Endothelial cell (in vitro differentiated cells): ENCODE measurements at regions not wholly inside any gene's neighbourhood (a gene's known extent, or its start where the extent isn't known, plus 50 kb on each side); places are given as distances from the start of the nearest gene placed in this dataset.

ENCODE experiments used
- DNase-seq: peaks from one replicate; pipeline ENCODE4 v3.0.0; 2021; ENCODE audit warnings: low spot score
- H3K27ac Mint-ChIP-seq: one replicate; pipeline ENCODE4 v1.8.0; 2021; ENCODE audit warnings: mixed read lengths, inconsistent platforms; ENCODE audit not compliant: unreplicated experiment
- H3K27me3 Mint-ChIP-seq: one replicate; pipeline ENCODE4 v1.8.0; 2021; ENCODE audit warnings: mild to moderate bottlenecking, moderate library complexity, mixed read lengths, inconsistent platforms; ENCODE audit not compliant: unreplicated experiment
- H3K36me3 Mint-ChIP-seq: one replicate; pipeline ENCODE4 v1.8.0; 2021; ENCODE audit warnings: mild to moderate bottlenecking, low read depth, mixed read lengths, inconsistent platforms; ENCODE audit not compliant: unreplicated experiment
- H3K4me1 Mint-ChIP-seq: one replicate; pipeline ENCODE4 v1.8.0; 2021; ENCODE audit warnings: mild to moderate bottlenecking, mixed read lengths, inconsistent platforms; ENCODE audit not compliant: unreplicated experiment
- H3K4me3 Mint-ChIP-seq: one replicate; pipeline ENCODE4 v1.8.0; 2021; ENCODE audit warnings: mild to moderate bottlenecking, mixed read lengths, inconsistent platforms; ENCODE audit not compliant: unreplicated experiment
- H3K9me3 Mint-ChIP-seq: one replicate; pipeline ENCODE4 v1.8.0; 2021; ENCODE audit warnings: mixed read lengths, inconsistent platforms; ENCODE audit not compliant: unreplicated experiment
- CTCF ChIP-seq: fragments of 200-600 bp; sonication (generic); IDR thresholded peaks from one replicate; pipeline ENCODE4 v1.5.0; 2021; ENCODE audit warnings: antibody characterized with exemption; ENCODE audit not compliant: unreplicated experiment

- peak; percentile 1 for DNase-seq
- Mint-ChIP-seq H3K36me3 (no peaks in the 10 kb centered on the region), H3K9me3 (peaks cover 13% of the 10 kb centered on the region), H3K4me3 (no peak overlapping the region), H3K27me3 (peaks cover 3% of the 10 kb centered on the region), H3K27ac (no peak overlapping the region), H3K4me1 (no peaks in the 10 kb centered on the region)
- TF ChIP-seq CTCF = no peak
Measured at GRCh38 chr12:34398366-34398705, 376.0 kb downstream of the ALG10 start.

GRCh38 chr12:34398706-34399630 lies 376.7 kb downstream of the ALG10 start:
- DNase-seq = peak; percentile 1
- H3K27me3 Mint-ChIP-seq = peaks cover 3% of the 10 kb centered on the region
- H3K36me3 Mint-ChIP-seq = no peaks in the 10 kb centered on the region
- no peaks in the 10 kb centered on the region for H3K4me1 Mint-ChIP-seq
- no peak overlapping the region for H3K4me3 Mint-ChIP-seq
- TF ChIP-seq CTCF = no peak
- H3K27ac Mint-ChIP-seq = no peak overlapping the region
- peaks cover 13% of the 10 kb centered on the region for H3K9me3 Mint-ChIP-seq

- H3K27ac Mint-ChIP-seq = no peak overlapping the region
- no peaks in the 10 kb centered on the region for H3K36me3 Mint-ChIP-seq
- TF ChIP-seq CTCF = no peak
- peaks cover 3% of the 10 kb centered on the region for H3K27me3 Mint-ChIP-seq
- DNase-seq = peak; percentile 0
- no peak overlapping the region for H3K4me3 Mint-ChIP-seq
- H3K9me3 Mint-ChIP-seq = peaks cover 13% of the 10 kb centered on the region
- no peaks in the 10 kb centered on the region for H3K4me1 Mint-ChIP-seq
Measured at GRCh38 chr12:34399631-34400410, 377.5 kb downstream of the ALG10 start.

- no peak overlapping the region for H3K4me3 Mint-ChIP-seq
- H3K27me3 Mint-ChIP-seq = peaks cover 3% of the 10 kb centered on the region
Measured at GRCh38 chr12:34400411-34400881, 378.1 kb downstream of the ALG10 start.

More at GRCh38 chr12:34400411-34400881, 378.1 kb downstream of the ALG10 start:
- Mint-ChIP-seq H3K9me3 (peaks cover 13% of the 10 kb centered on the region), H3K36me3 (no peaks in the 10 kb centered on the region), H3K4me1 (no peaks in the 10 kb centered on the region), H3K27ac (no peak overlapping the region)
- TF ChIP-seq CTCF = no peak
- no peak for DNase-seq
